NT2/D1 (cell line): ENCODE measurements at regions not wholly inside any gene's neighbourhood (a gene's known extent, or its start where the extent isn't known, plus 50 kb on each side); places are given as distances from the start of the nearest gene placed in this dataset.

Source experiments
- SUZ12 ChIP-seq: IDR thresholded peaks from 2 replicates; pipeline ENCODE4 v1.6.1; 2011; ENCODE audit not compliant: insufficient read length, insufficient read depth; ENCODE audit errors: extremely low read depth
- YY1 ChIP-seq: IDR thresholded peaks from 2 replicates; pipeline ENCODE4 v1.6.1; 2011; ENCODE audit not compliant: insufficient read length, insufficient read depth
- ZNF274 ChIP-seq: IDR thresholded peaks from 2 replicates; pipeline ENCODE4 v1.6.1; 2011; ENCODE audit warnings: mild to moderate bottlenecking, low read depth, low read length

DNA sequence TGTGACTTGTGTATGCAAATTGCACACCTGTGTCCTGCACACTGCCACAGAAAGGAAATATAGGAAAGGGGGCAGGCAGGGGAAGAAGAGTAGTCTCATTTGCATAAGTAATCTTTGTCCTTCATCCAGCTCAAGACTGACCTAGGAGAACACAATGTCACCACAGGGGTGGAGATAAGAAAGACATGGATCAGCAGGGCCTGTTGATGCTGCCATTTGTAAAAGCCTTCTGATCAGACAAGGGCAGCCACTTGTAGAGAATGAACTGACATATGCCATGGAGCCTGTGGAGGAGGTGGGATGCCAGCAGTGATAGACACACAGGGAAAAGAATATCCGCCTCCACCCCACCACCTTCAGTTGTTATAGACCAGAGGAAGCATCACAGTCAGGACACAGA lies 528.9 kb downstream of the HTR7 start:
- TF ChIP-seq YY1 (no peak), ZNF274 (no peak), SUZ12 (no peak)
